GM19324 (cell line): ENCODE measurements at regions not wholly inside any gene's neighbourhood (a gene's known extent, or its start where the extent isn't known, plus 50 kb on each side); places are given as distances from the start of the nearest gene placed in this dataset.
"Not testable (repeated sequence)": the region's sequence is repeated elsewhere in the genome, so short reads cannot be mapped to it uniquely, and the experiment has no call there.

Experiments
- ATAC-seq: cut with Tn5 transposase; IDR thresholded peaks from one replicate; pipeline ENCODE4 v1.9.1; 2021; ENCODE audit warnings: mild to moderate bottlenecking, moderate library complexity; ENCODE audit not compliant: unreplicated experiment, low FRiP score

GRCh38 chr3:10109-10996 lies 186.2 kb upstream of the CHL1 start:
- not testable (repeated sequence) for ATAC-seq

GRCh38 chr3:11734-12133 lies 184.8 kb upstream of the CHL1 start:
- no peak for ATAC-seq

- ATAC-seq = no peak
Observed at GRCh38 chr3:14652-15051, 181.9 kb upstream of the CHL1 start.

- no peak for ATAC-seq
Observed at GRCh38 chr3:16366-16765, 180.2 kb upstream of the CHL1 start.

- no peak for ATAC-seq
Observed at GRCh38 chr3:20421-20820, 176.1 kb upstream of the CHL1 start.

- no peak for ATAC-seq
Observed at GRCh38 chr3:24006-24405, 172.6 kb upstream of the CHL1 start.

GRCh38 chr3:25056-25455 lies 171.5 kb upstream of the CHL1 start:
- ATAC-seq = no peak

GRCh38 chr3:35985-36384 lies 160.6 kb upstream of the CHL1 start:
- ATAC-seq = not testable (repeated sequence)

- ATAC-seq = not testable (repeated sequence)
Observed at GRCh38 chr3:42871-43744, 153.5 kb upstream of the CHL1 start.

GRCh38 chr3:44028-44676 lies 152.4 kb upstream of the CHL1 start:
- no peak for ATAC-seq

- ATAC-seq = not testable (repeated sequence)
Observed at GRCh38 chr3:44941-45340, 151.6 kb upstream of the CHL1 start.

- ATAC-seq = no peak
Observed at GRCh38 chr3:46576-46975, 150.0 kb upstream of the CHL1 start.

- not testable (repeated sequence) for ATAC-seq
Observed at GRCh38 chr3:53441-53840, 143.1 kb upstream of the CHL1 start.

GRCh38 chr3:54240-54639 lies 142.3 kb upstream of the CHL1 start:
- no peak for ATAC-seq

GRCh38 chr3:56672-57071 lies 139.9 kb upstream of the CHL1 start:
- ATAC-seq = no peak

GRCh38 chr3:59854-60253 lies 136.7 kb upstream of the CHL1 start:
- ATAC-seq = no peak

- ATAC-seq = no peak
Observed at GRCh38 chr3:63095-63765, 133.3 kb upstream of the CHL1 start.

- no peak for ATAC-seq
Observed at GRCh38 chr3:69690-70089, 126.9 kb upstream of the CHL1 start.

- ATAC-seq = no peak
Observed at GRCh38 chr3:72776-73175, 123.8 kb upstream of the CHL1 start.

- no peak for ATAC-seq
Observed at GRCh38 chr3:73271-73670, 123.3 kb upstream of the CHL1 start.
